NOMO-1 treated with DMSO at 0.1 percent for 48 hours (cell line): ENCODE measurements at regions not wholly inside any gene's neighbourhood (a gene's known extent, or its start where the extent isn't known, plus 50 kb on each side); places are given as distances from the start of the nearest gene placed in this dataset.
A peak's percentile ranks its signal among the peaks of the same experiment; 100 is the strongest.

Experiments used
- DNase-seq: peaks from one replicate; lab custom pipeline; 2025; ENCODE audit not compliant: unreplicated experiment; lab: John Stamatoyannopoulos, UW

DNA sequence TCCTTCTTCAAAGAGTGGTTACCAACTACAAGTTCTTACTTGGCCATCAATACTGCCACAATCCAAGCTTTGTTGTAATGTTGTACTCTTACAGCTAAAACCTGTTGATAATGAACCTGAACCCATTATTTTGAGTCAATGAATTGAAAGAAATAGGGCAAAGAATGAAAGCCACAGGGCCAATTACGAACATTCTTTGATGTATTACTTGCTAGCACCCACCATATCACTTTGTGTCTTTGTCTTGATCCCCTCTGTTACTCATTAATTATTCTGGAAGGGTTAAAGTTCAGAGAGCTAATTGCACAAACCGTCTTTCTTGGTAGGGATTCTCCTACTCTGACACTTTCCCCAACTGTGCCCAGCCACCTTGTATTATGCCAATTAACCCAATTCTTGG lies 53.2 kb upstream of the TFEC start:
- no peak for DNase-seq

DNA sequence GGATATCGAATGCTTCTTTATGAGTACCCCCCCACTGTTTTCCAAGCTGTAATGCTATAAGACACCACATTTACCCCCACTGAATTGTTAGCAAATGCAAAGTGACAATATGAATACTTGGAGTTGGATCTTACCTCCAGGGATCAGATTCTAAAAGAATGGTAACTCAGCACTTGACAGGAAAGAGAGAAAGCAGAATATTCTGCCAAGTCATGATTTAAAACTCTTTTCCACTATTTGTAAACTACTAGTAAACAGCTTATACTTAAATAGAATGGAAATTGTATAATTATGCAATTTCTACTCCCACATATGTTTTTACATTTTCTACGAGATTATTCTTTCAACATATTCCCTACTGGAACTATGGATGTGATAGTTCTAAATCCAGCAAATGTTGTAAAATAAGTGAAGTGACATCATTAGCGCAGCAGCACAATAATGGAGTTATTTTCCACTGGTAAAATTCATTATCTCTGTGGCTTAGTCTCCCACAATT lies 56.0 kb upstream of the TFEC start:
- DNase-seq, result no peak

DNA sequence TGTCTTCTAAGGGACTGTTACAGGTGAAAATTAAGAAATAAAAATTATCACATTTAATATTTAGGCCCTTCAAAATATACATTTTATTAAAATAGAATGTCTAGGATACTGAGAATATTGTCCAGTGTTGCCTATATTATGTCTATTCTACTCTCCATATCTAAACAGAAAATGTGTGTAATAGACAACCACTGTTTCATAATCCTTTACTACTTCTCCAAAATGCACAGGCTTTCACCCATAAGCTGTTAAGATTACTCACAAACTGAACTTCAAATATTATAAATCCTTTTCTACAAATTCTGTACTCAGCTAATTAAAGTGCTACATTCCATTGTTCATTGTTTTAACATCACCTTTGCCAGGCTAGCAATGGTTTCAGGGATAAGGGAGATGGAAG lies 56.7 kb upstream of the TFEC start:
- peak; percentile 76 for DNase-seq

DNA sequence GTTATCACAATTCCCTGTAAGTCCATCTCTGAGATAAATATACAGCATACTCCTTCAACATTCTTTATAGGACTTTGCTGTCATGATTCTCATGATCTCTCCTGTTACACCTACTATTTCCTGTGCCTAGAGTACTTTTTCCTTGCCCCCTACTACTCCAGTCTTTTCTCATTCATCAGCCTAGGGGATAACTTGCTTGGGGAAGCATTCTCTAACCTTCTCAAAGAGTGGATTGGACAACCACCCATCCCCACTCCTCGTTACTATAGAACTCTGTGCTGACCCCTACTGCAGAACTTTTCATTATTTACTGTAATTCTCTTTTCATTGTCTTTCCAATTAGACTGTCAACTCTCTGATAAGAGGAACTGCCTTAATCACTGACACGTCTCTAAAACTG lies 57.4 kb upstream of the TFEC start:
- DNase-seq, result no peak

GRCh38 chr7:116089293-116089692 lies 58.7 kb upstream of the TFEC start:
- no peak for DNase-seq

- DNase-seq, result no peak
Measured at GRCh38 chr7:116093516-116094301, 63.1 kb upstream of the TFEC start.

DNA sequence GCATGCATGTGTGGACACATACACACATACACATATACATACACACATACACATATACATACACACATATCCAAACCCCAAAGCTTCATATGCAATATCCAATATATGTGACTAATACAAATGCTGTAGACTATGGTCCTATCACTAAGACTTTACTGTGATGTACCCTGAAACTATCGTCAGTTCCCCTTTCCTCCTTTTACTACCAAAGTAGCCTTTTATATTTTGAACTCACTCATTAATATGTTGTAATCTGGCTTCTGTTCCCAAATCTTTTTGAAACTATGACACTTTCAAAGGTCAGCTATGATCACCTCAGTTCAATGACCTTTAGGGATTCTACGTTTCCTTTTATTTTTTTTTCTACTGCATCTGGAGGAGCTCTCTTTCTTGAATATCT lies 64.8 kb upstream of the TFEC start:
- peak; percentile 71 for DNase-seq

- peak; percentile 46 for DNase-seq
Measured at GRCh38 chr7:116097365-116098009, 66.9 kb upstream of the TFEC start.

- no peak for DNase-seq
Measured at GRCh38 chr7:116098175-116098574, 67.6 kb upstream of the TFEC start.

- DNase-seq, result no peak
Measured at GRCh38 chr7:116100626-116101025, 70.1 kb upstream of the TFEC start.

DNA sequence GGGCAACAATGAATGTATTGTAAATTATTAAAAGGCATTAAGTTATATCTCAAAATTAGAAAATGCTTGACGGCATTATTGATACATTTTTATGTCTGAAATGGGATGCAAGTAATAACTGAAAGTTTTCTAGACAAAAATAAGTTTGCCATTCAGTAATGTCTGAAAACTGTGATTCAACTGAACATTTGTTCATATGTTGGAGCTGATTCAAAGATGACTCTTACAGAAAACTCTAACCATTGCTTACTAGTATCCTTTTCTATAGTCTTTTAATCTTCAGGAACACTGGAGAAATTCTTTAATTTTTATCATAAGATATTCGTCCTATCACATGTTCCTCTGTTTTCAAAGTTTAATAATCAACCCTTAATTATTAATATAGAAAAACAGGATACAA lies 71.1 kb upstream of the TFEC start:
- DNase-seq, result no peak

DNA sequence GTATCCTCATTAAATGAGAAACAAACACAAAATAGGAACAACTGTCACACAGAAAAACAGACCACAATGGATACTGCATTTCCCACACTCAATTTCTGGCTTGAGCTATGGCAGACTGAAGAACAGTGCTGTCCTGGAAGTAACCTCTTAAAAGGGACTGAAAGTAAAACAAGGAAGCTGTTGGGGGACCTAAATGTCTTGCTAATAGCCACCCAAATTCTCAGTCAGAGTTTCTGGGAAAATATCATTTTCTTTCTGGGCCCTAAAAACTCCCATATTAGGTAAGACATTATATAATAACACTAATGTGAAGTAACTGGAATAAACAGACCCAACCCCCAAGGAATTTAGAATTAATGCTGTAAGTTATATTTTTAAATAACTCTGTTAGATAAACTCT lies 80.9 kb upstream of the TFEC start:
- peak; percentile 34 for DNase-seq

DNA sequence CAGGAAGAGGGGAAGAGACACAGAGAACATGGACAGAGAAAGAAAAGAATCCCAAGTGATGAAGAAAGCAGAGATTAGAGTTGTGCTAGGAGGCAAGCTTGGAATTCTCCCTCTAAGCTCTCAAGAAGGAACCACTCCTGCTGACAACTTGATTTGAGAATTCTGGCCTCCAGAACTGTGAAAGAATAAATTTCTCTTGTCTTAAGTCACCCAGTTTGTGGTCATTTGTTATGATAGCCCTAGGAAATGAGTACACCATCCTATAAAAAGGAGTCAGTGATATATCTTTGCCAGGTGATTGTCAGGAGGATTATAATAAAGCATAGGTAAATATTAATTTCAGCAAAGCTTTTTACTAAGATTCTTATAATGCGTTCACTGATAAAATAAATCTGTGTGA lies 82.7 kb upstream of the TFEC start:
- DNase-seq, result no peak

DNA sequence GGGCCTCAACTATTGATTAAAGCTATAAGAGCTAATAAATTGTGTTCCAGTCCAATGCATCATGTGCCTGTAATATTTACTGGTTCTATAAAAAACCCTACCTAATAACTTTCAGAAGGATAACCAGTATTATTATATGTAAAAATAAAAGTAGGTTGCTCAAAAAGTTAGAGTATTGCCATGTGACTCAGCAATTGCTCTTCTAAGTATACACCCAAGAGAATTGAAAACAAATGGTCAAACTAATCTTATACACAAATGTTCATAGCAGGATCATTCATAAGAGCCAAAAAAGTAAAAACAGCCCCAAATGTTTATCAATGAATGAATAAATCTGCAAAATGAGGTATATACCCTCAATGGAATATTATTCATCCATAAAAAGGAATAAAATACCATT lies 89.5 kb upstream of the TES start:
- no peak for DNase-seq

- peak; percentile 27 for DNase-seq
Measured at GRCh38 chr7:116122972-116123595, 87.3 kb upstream of the TES start.

DNA sequence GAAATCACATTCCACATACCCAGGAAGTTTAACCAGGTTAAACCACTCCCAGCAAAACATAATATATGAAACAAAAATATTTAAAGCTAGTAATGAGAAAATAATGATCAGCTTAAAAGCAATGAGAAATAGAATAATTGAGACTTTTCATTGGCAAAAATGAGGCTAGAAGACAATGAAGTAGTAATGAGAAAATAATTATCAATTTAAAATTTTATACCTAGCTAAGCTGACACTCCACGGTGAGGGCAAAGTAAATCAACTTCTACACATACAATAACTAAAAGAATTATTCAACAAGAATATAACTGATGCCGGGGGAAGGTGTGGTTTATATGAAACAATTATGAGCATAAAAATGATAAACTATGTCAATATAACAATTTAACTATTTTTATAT lies 82.2 kb upstream of the TES start:
- no peak for DNase-seq

GRCh38 chr7:116135306-116135705 lies 75.0 kb upstream of the TES start:
- DNase-seq, result no peak

DNA sequence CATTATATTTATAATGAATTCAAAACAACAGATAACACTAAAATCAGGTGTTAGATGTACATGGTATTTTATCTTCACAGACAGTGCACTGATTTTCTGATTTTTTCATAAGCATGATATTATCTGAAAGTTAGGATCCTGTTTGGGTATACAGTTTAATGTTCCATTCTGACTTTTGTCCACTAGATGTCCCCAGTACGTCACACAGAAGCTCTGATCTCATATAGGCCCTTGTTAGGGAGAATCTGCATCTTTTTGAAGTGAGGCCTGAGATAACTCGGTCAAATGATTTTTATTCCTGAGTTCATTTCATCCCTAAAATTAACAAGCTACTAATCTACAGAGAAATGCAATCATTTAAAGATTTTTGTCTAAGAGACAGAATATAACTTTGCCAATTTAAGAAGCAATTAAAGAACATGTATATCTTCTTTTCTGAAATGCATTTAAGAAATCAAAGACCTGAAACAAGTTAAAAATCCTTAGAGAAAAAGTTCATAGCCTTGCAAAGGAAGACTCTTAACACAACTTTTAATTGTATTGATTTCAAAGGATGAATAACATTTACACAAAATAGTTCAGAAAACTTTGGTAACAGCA lies 72.0 kb upstream of the TES start:
- peak; percentile 51 for DNase-seq

- no peak for DNase-seq
Measured at GRCh38 chr7:116139007-116139406, 71.3 kb upstream of the TES start.

- no peak for DNase-seq
Measured at GRCh38 chr7:116139807-116140206, 70.5 kb upstream of the TES start.

DNA sequence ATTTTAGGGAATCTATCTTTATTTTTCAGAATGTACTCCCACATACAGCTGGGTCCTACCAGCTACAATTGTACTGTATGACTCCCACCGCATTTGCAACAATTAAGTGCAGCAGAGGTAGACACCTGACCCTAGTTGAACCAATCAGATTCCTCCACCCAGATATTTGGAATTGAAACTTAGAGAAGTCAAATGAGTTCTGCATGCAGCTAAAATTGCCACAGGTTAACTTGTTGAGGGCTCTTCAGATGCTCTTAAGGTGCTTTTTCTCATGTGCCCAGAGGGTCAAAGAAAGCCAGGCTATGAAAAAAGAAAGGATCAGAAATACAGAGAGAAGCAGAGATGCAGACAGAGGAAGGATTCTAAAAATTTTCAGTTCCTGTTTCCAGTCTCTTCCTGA lies 68.0 kb upstream of the TES start:
- no peak for DNase-seq

GRCh38 chr7:116142850-116143249 lies 67.5 kb upstream of the TES start:
- DNase-seq, result no peak
